Activated T-cell treated with anti-CD3 and anti-CD28 coated beads for 1 hour (primary cell): ENCODE measurements at regions not wholly inside any gene's neighbourhood (a gene's known extent, or its start where the extent isn't known, plus 50 kb on each side); places are given as distances from the start of the nearest gene placed in this dataset.
"Not testable (repeated sequence)": the region's sequence is repeated elsewhere in the genome, so short reads cannot be mapped to it uniquely, and the experiment has no call there.

Experiments used
- DNase-seq: peaks from one replicate; pipeline ENCODE4 v3.0.0-alpha.2; 2020; ENCODE audit warnings: low read depth

DNA sequence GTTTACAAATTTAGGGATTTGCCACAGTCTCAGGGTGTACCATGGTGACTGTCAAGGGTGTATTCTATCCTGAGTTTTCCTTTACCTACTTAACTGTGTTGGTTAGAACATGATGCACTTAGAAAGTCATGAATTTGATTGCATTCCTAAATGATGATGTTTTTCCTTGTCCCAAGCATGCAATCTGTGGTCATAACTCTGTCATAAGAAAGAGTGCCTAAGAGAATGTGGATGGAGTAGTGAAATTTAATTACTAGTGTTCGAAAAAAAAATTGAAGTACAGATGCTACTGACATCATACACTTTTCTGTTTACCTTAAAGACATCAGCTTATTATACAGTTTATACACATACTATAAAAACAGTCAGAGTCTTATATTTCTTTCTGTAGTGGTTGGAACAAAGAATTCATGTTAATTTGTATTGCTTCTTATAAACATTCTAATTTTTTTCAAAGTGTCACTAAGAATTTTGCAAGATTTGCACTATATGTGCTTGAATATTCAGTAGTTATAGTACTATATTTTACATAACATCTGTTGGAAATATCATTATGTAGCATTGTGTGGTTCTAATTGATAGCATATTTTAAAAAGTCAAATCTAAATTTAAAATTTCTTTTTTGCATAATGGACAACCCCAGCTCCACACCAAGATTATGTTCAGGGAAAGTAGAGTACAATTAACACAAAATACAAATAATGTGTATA, 231.3 kb upstream of the KCNMB2 start:
- DNase-seq = no peak

DNA sequence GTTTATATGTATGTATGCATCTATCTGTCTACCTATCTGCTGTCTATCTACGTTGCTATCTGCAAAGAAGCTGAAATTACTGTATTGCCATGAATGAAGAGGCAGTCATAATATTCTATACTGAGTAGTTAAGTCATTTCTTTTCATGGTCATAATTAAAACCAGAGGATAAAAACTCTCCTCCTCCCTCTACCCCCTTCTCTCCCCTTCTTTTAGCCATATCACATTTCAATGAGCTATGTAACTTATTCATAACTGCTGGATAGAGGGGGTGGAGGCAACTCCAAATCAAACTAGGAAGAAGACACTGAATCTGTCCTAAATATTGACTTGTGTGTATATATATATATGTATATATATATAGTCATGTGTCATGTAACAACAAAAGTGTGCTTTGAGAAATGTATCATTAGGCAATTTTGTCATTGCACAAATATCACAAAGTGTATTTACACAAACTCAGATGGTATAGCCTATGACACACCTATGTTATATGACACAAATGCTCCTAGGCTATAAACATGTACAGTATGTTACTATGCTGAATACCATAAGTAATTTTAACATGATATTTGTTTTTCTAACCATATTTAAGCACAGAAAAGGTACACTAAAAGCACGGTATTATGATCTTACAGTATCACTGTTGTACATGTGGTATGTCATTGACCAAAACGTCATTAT, 229.7 kb upstream of the KCNMB2 start:
- no peak for DNase-seq

DNA sequence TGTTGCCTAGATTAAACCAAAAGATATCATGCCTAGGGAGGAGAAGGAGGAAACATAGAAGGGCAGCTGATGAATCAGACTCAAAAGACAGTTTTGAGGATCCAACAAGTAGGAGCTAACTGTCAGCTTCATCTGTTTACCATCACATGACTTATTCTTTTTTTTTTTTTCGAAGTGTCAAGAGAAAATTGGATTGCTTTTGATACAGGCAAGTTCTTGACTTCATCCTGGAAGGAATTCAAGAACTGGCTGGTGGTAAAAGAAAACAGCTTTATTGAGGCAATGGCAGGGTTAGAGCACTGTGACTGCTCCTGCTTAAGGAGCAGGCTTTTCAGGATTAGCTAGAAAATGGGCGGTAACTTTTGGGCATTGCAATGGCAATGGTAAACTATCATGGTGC, 227.5 kb upstream of the KCNMB2 start:
- DNase-seq = no peak

DNA sequence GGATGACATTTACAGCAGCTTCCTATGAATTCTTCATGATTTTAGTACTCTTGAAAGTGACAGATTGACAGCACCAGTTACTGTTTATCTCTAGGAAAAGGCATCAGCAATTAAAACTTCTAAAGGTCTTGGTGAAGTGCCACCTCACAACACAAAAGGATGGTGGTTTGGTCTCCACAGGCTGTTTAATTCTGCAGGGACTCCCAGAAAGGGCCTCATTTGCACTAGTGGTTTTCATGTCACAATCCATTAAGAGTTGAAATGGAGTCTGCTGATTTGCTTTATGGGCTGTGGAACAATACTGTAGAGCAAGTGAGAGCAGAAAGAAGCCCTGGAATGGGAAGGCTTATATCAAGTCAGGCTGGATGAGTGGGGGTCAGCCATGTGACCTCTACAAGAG, 225.3 kb upstream of the KCNMB2 start:
- DNase-seq = no peak

DNA sequence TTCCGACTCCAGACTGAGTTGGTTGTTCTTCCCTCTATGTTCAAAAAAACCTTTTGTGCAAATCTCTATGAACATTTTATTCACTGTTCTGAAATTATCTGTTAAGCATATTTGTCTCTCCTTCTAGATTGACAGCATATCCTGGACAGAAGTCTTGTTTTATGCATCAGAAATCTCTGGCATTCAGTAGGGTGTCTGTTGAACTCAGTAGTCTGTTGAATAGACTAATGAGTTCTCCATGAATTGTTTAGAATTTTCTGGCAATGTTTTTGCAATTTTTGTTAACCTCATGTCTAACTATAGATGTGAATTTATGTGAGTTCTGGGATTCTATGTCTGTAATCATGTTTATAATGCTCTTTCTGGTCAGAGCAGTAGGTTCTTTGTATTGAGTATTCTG, 222.5 kb upstream of the KCNMB2 start:
- DNase-seq = no peak

DNA sequence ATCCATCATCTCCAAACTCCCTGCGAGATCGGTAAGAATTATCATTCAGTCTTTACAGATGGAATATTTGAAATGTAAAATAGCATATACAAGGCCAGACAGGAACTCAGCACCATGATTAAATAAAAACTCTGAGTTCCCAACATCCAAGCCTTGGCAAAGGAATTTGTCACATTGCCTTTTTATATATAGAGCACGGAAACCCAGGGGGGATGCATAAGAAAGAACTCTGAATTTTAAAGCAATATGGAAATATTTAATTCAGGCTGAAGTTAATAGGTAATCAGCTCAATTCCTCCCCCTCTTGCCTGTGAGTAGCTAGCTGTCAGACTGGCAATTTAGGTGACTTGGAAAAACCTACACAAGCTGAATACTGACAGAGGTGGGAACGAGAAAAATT, 217.9 kb upstream of the KCNMB2 start:
- DNase-seq = no peak

DNA sequence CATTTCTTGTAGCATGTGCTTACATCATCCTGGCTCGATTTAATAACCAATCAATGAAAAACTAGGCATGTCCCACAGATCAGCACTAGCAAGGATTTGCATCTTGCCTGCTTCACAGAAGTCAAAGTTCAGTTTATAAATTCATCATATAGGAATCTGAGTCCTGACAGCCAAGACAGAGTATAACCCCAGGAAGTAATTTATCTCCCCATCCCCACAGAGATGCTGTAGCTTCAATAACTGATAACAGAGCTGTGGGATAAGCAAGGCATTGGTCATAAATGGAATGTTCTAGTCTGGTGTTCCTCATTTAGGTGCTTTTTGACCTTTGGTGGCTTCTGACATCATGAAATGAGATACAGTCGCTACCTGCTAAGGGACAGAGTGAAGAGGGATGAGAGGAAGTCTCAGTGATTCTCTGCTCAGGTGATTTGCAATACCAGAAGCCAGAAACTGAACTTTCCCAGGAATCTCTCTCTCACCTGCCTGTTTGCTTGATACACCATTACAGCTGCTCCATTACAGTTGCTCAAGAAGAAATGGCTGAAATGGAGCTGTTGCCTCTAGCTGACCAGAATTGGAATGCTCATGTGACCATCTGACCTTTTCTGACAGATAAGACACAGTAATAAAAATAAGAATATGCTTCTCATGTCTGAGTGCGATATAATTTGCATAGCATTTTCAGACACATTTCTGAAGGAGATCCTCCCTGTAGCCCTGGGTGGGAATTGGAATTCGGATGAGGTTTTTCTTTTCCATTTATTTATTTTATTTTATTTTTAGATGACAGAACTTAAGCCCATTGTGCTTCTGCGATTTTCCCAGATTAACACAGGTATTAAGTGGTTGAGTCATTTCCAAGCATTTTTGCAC, 217.1 kb upstream of the KCNMB2 start:
- no peak for DNase-seq

DNA sequence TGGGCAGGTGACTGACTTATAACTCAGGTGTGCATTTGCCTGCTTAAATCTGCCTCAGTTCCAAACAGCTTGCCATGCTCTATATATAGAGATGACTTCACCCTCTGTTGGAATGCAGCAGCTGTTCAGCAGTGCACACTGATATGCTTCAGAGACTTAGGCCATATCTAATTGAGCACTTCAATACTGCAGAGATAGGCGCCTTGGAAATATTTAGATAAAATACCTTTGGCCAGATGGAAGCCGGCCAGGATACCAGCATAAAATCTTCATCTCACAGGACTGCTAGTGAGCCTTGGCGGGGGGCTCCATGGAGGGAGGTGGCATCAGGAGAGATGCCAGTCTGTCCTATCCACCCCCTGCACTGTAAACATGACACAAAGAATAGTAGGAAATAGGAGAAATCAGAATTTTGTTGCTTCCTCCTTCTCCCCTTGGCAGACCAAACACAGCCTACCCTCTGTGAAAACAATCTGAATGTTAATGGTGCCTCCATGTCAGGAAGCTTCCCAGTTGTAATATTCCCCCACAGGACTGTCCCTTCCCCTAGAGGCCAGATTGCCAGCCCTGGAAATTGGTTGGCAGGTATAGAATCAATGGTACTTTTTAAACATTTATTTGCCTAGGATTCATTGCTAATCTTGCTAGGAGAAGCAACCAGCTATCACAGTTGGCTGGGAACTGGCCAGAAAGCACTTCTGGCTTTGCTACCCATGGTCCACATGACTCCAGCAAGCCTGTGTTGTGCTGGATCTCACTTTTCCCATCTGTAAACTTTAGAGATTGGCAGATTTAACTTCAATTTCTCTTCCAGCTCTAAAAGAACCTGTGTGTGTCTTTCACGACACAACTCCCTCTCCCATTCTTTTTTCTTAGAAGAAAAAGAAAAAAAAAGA, 215.5 kb upstream of the KCNMB2 start:
- DNase-seq = no peak

DNA sequence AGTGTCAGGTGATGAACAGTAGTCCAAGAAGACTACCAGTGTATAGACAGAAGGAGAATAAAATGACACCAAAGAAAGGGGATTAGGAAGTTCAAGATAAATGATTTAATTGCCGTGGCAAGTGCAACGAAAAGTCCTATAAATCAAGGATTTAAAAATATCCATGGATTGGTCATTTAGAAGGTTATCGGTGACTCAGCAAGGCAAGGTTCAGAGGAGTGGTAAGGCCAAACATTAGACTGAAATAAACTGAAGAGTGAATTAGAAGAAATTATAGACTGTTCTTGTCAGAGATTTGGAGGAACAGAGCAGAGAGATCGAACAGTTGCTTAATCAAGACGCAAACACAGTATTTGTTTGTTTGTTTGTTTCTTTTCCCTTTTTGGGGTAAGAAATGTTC, 211.9 kb upstream of the KCNMB2 start:
- no peak for DNase-seq

DNA sequence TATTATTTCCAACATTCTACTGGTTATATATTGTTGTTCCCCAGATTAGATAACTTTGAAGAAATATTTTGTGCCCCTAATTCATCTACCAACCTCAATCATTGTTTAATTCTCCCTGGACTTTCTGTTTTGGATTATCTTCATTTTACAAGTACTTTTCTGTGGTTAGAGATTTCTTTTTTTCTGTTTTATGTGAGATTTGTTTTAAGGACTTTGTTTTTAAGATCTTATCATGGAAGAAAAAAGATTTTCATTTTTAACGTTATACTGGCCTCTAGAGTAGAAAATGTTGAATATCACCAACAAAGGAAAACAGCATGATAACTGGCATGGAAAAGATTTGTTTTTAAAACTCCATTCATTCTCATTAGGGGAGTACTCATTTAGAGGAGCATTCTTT, 210.9 kb upstream of the KCNMB2 start:
- DNase-seq = no peak

DNA sequence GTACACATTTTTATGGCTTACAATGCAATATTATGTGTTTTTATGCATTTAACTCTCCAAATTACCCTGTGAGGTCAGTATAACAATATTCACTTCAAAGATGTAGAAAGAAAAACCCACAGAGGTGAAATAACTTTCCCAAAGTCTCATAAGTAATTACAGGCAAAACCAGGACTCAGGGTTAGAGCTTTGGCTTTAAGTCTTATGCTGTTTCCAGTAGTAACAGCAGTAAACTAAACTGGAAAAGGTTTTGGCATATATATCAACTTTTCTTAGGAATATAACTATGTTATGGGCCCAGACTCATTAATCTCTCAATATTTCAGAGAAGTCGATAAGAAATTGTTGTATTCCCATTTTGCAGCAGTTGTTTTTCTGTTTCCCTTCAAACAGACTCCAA, 206.3 kb upstream of the KCNMB2 start:
- DNase-seq = no peak

DNA sequence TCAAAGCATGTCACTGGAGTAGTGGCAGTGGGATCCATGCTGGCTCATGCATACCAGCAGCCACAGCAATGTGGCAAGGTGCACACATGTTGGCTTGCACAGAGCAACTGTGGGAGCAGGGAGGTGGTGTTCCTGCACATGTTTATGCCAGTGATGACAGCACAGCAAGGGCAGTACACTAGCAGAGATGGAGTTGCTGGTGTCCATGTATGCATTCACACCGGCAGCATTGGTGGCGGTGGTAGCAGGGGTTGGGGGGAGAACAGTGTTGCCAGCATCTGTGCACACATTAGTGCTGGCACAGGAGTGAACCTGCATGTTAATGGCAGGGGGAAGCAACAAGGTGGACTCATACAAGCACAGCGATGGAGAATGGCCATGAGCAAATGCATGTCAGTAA, 202.0 kb upstream of the KCNMB2 start:
- DNase-seq = no peak

DNA sequence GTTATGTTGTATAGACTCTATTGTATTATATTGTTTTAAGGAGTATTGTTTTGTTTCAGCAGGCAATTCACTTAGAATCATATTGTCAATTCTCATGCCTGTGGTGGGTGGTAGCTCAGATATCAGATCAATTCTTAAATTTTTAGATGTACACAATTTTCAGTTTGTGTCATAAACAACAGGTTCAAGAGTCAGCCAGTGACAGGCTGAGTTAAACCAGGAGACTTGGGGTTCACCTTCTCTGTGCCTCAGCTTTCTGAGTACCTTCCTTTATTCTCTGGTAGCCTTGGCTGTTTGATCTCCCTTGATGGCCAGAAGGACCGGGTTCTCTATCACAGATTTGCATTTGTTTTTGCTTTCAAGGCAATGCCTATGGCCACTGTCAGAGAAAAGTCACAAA, 199.9 kb upstream of the KCNMB2 start:
- no peak for DNase-seq

DNA sequence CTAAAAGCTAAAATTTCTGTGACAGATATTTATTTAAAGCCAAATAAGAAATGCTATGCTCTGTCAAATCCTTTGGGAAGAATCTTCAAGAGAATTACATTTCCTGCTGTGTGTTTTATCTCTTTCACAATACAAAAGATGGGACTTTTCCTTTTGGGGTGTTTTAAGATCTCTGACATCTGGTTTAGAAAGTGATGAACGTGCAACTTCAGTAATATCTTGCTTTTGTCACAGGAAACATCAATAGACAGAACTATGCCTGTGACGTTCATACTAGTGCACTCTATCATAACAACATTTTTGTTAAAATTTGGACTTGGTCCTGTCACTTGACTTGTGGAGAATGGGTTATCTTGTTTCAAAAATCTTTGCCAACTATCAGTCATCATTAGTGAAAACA, 195.7 kb upstream of the KCNMB2 start:
- DNase-seq = no peak

DNA sequence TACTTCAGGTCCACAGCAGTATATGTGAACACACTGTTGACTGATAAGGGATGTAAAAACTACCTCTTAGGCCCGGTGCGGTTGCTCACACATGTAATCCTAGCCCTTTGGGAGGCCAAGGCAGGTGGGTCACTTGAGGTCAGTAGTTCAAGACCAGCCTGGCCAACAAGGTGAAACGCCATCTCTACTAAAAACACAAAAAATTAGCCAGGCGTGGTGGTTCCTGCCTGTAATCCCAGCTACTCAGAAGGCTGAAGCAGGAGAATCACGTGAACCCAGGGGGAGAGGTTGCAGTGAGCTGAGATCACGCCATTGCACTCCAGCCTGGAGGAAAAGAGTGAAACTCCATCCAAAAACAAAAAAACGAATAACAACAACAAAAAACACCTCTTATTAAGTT, 194.6 kb upstream of the KCNMB2 start:
- no peak for DNase-seq

DNA sequence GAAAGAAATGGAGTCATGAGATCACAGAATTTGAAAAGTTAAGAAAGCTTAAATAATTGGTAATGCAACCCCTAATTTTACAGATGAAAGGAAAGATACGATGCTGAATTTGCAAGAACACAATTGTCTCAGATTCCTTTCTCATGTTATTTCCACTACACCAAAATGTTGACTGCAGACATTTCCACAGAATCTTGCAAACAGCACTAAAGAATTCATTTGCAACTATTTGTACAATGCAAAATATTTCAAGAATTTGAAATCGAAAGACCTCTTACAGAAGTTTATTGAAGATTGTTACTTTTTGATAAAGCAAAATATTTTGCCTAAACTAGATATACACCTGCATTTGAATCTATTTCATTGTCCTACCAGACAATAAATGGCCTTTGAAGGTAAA, 194.1 kb upstream of the KCNMB2 start:
- DNase-seq = no peak

DNA sequence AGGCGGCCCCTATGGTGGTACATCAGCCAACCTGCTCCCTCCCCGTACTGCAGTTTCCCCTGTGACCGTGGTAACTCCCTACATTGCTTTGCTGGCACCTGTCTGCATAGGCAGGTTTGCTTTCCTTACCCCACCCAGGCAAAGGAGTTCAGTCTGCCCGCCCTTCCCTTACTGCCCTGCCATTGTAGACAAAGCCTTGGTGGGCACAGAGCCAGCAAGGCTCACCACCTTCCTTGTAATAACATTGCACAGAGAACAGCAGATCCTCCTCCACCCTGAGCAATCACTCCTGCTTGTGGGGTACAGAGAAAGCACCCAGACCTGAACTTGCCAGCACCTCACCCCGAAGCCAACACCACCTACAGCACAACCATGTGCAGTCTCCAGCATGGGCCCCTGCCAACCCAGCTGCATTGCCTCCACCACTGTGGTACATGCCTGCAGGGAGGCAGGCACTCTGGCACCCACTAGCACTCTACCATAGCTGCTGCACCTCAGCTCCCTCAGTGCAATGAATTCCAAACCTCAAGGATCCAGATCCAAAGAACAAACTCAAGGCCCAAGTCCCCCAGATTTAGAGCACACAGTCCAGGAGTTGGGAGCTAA, 192.7 kb upstream of the KCNMB2 start:
- DNase-seq = no peak

DNA sequence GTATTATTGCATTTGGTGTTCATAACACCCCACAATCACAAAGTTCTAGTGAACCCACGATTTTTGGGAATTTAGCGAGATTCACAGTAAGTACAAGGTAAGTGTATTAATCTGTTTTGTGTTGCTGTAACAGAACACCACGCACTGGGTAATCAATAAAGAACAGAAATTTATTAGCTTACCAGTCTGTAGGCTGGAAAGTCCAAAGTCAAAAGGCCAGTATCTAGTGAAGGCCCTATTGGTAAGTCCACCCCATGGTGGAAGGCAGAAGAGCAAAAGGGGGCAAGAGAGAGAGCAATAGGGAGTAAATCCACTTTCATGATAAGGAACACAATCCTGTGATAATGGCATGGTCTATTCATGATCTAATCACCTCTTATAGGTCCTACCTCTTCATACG, 190.3 kb upstream of the KCNMB2 start:
- DNase-seq = no peak

DNA sequence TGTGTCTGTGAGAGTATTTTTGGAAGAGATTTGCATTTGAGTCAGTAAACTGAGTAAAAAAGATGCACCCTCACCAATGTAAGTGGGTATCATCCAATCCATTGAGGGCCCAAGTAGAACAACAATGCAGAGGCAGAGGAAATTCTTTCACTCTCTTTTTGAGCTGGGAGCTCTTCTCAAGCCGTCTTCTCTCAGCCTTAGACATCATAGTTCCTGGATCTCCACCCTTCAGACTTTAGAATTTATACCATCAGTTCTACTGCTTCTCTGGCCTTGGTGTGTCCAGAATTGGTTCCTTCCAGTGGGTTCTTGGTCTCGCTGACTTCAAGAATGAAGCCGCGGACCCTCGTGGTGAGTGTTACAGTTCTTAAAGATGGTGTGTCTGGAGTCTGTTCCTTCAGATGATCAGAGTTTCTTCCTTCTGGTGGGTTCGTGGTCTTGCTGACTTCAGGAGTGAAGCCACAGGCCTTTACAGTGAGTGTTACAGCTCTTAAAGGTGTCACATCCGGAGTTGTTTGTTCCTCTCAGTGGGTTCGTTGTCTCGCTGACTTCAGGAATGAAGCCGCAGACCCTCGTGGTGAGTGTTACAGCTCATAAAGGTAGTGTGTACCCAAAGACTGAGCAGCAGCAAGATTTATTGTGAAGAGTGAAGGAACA, 187.5 kb upstream of the KCNMB2 start:
- not testable (repeated sequence) for DNase-seq

DNA sequence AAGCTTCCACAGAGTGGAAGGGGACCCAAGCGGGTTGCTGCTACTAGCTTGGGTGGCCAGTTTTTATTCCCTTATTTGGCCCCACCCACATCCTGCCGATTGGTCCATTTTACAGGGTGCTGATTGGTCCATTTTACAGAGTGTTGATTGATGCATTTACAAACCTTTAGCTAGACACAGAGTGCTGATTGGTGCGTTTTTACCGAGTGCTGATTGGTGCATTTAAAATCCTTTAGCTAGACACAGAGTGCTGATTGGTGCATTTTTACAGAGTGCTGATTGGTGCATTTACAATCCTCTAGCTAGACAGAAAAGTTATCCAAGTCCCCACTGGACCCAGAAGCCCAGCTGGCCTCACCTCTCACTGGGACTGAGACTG, 187.0 kb upstream of the KCNMB2 start:
- DNase-seq = not testable (repeated sequence)

DNA sequence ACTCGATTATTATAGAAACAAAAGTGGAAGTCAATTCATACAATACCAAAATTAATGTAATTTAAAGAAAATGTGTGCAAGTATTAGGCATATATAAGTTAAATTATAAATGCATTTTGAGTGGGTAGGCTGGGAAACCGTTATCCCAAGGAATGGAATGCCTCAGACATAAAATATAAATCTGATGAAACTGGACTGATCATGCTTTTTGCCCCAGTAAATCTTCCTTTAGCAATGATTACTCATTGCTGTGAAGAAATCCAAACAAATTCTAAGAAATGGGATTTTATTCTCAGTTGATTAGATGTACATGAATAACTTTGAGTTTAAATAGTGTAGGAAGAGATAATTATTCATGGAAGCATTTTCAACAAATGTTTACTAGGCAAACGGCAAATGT, 185.5 kb upstream of the KCNMB2 start:
- DNase-seq = no peak
